A673 (cell line): ENCODE measurements at regions not wholly inside any gene's neighbourhood (a gene's known extent, or its start where the extent isn't known, plus 50 kb on each side); places are given as distances from the start of the nearest gene placed in this dataset.

ENCODE experiments used
- BruUV-seq: library from RNA; stranded (reverse); fragments of 400-500 nt; replicated peaks from 2 replicates; lab custom pipeline; 2021; lab: Mats Ljungman, UMichigan
- CTCF ChIA-PET: fragments of 300-600 bp; sonication (Branson Sonifier 250); formaldehyde crosslinking; loops from one replicate; lab custom pipeline; 2022; ENCODE audit warnings: antibody characterized with exemption; lab: Charles Lee
- POLR2A ChIA-PET: fragments of 300-600 bp; sonication (Branson Sonifier 250); formaldehyde crosslinking; loops from one replicate; lab custom pipeline; 2022; ENCODE audit warnings: antibody characterized with exemption; ENCODE audit not compliant: low non-redundant PET; lab: Charles Lee
- DNase-seq: peaks from one replicate; pipeline ENCODE4 v3.0.0-alpha.2; 2015; ENCODE audit warnings: low spot score
- H3K27ac ChIP-seq: fragments of 200-600 bp; sonication (generic); 2 replicates; pipeline ENCODE4 v1.5.1; 2016; ENCODE audit warnings: mixed run types, low read depth, mild to moderate bottlenecking, mixed read lengths, antibody characterized with exemption, low read length; ENCODE audit not compliant: poor library complexity, severe bottlenecking
- H3K27me3 ChIP-seq: fragments of 200-600 bp; sonication (generic); replicated peaks from 2 replicates; pipeline ENCODE4 v1.6.1; 2017; ENCODE audit warnings: mixed run types, low read depth, mild to moderate bottlenecking, mixed read lengths, antibody characterized with exemption, low read length; ENCODE audit not compliant: insufficient read depth, poor library complexity
- H3K36me3 ChIP-seq: fragments of 200-600 bp; sonication (generic); 2 replicates; pipeline ENCODE4 v1.6.1; 2016; ENCODE audit warnings: mixed run types, mild to moderate bottlenecking, mixed read lengths, antibody characterized with exemption, low read length; ENCODE audit not compliant: insufficient read depth, poor library complexity, severe bottlenecking
- H3K4me1 ChIP-seq: fragments of 200-600 bp; sonication (generic); 2 replicates; pipeline ENCODE4 v1.6.1; 2017; ENCODE audit warnings: mixed run types, mild to moderate bottlenecking, mixed read lengths, antibody characterized with exemption, low read length; ENCODE audit not compliant: insufficient read depth, poor library complexity, severe bottlenecking
- H3K4me3 ChIP-seq: fragments of 200-600 bp; sonication (generic); 2 replicates; pipeline ENCODE4 v1.5.1; 2016; ENCODE audit warnings: low read depth, mixed run types, mild to moderate bottlenecking, mixed read lengths, low read length; ENCODE audit not compliant: poor library complexity, severe bottlenecking
- H3K9me3 ChIP-seq: fragments of 200-600 bp; sonication (generic); 2 replicates; pipeline ENCODE4 v1.6.1; 2016; ENCODE audit warnings: mixed run types, low read depth, mild to moderate bottlenecking, mixed read lengths, antibody characterized with exemption, low read length; ENCODE audit not compliant: poor library complexity, severe bottlenecking
- EZH2 ChIP-seq: fragments of 200-600 bp; sonication (generic); IDR thresholded peaks from 2 replicates; pipeline ENCODE4 v1.6.1; 2017; ENCODE audit warnings: borderline replicate concordance, low read depth, mild to moderate bottlenecking, mixed read lengths, antibody characterized with exemption, low read length; ENCODE audit not compliant: poor library complexity, severe bottlenecking
- intact Hi-C: fragments of 100-400 bp; cut with micrococcal nuclease; formaldehyde crosslinking; loops from one replicate; pipeline ENCODE4 v1.10.0; 2022; ENCODE audit not compliant: unreplicated experiment
- TF ChIP-seq, protein P1 (sequence below): fragments of 300-800, 200-600 bp; sonication (generic); conservative IDR thresholded peaks from 2 replicates; pipeline ENCODE4 v1.5.1; 2017; ENCODE audit warnings: low read depth, mild to moderate bottlenecking, antibody characterized with exemption, low read length, moderate library complexity, mixed read lengths

DNA sequence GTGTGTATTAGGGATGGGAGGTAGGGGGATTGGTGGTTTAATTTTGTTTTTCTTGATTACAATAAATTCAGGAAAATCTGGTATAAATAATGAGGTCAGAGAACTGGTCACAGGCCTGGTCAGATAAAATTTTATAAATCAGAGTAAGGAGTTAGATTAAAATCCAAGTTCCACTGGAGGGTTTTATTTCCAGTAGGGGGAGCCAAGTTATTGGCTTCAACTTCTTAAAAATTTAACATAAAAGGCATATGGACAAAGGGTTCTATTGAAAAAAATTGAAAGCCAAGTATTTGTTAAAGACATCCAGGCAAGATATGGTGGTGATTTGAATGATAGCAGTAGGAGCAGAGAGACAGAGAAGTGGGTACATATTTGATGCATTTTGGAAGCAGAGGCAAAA lies 763.3 kb downstream of the SORCS1 start:
- Histone ChIP-seq H3K4me1 (peaks cover 30% of the 10 kb centered on the region), H3K36me3 (no peaks in the 10 kb centered on the region), H3K4me3 (no peak overlapping the region), H3K27ac (no peak overlapping the region), H3K9me3 (no peaks in the 10 kb centered on the region), H3K27me3 (no peaks in the 10 kb centered on the region)
- POLR2A ChIA-PET, result no interaction called here
- CTCF ChIA-PET, result interaction anchor here (1.5 kb wide), 1 partner anchor 170 kb away, joined by 4 read pairs; no protein-coding TSS in a partner anchor
- peak; percentile 73 for DNase-seq
- no TSS peak for BruUV-seq
- TF ChIP-seq, protein P1, sequence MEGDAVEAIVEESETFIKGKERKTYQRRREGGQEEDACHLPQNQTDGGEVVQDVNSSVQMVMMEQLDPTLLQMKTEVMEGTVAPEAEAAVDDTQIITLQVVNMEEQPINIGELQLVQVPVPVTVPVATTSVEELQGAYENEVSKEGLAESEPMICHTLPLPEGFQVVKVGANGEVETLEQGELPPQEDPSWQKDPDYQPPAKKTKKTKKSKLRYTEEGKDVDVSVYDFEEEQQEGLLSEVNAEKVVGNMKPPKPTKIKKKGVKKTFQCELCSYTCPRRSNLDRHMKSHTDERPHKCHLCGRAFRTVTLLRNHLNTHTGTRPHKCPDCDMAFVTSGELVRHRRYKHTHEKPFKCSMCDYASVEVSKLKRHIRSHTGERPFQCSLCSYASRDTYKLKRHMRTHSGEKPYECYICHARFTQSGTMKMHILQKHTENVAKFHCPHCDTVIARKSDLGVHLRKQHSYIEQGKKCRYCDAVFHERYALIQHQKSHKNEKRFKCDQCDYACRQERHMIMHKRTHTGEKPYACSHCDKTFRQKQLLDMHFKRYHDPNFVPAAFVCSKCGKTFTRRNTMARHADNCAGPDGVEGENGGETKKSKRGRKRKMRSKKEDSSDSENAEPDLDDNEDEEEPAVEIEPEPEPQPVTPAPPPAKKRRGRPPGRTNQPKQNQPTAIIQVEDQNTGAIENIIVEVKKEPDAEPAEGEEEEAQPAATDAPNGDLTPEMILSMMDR, result peak; percentile 76
- no peak for TF ChIP-seq EZH2
- intact Hi-C loops, result loop anchor here (2.0 to 10.0 kb wide), 4 partner anchors 151 to 304 kb away; no protein-coding TSS in a partner anchor

DNA sequence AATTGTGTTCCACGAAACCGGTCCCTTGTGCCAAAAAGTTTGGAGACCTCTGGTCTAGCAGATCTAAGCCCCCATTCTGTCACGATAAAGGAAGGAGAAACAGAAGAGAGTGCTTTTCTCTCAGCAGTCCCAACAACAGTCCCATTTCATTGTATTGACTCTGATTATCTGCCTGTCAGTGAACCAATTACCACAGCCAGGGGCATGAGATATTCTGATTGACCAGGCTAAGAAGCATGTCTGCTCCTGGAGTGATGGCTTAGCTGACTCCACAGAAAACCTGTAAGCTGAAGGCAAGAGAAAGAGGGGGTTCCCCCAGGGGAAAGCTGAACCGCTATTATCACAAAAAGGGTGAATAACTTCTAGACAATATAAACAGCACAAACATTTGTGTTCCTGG lies 765.4 kb downstream of the SORCS1 start:
- H3K9me3 ChIP-seq, result no peaks in the 10 kb centered on the region
- intact Hi-C loops, result no loop called here
- H3K27ac ChIP-seq, result no peak overlapping the region
- H3K36me3 ChIP-seq, result no peaks in the 10 kb centered on the region
- ChIA-PET CTCF (interaction anchor here (0.8 kb wide), 1 partner anchor 69 kb away, joined by 3 read pairs; no protein-coding TSS in a partner anchor), POLR2A (interaction anchor here (0.7 kb wide), 1 partner anchor 9 kb away, joined by 8 read pairs; no protein-coding TSS in a partner anchor)
- TF ChIP-seq EZH2, result no peak
- TF ChIP-seq, protein P1, result no peak
- no peak overlapping the region for H3K4me3 ChIP-seq
- H3K27me3 ChIP-seq, result no peaks in the 10 kb centered on the region
- DNase-seq, result no peak
- no TSS peak for BruUV-seq
- peaks cover 43% of the 10 kb centered on the region for H3K4me1 ChIP-seq

DNA sequence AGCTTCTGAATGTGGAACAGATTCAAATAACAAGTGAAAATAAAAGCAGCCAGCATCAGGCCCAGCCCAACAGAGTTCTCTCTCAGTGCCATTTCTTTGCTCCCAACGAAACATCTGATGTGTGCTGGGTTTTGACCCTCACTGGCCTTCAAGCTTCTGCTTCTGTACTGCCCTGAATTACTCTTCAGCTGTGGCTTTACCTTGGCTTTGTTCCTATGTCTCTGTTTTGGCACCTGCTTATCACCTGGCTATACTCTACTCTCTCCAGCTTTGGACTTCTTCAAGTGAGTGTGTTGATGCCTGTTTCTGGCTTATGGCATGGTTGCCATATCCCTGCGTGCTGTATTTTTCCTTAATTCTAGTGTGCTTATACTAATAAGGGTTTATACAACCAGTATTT lies 768.3 kb downstream of the SORCS1 start:
- intact Hi-C loops, result no loop called here
- Histone ChIP-seq H3K36me3 (no peaks in the 10 kb centered on the region), H3K4me3 (no peak overlapping the region), H3K9me3 (no peaks in the 10 kb centered on the region), H3K4me1 (peaks cover 39% of the 10 kb centered on the region), H3K27ac (peak overlapping the region; percentile 28), H3K27me3 (no peaks in the 10 kb centered on the region)
- DNase-seq, result no peak
- no TSS peak for BruUV-seq
- ChIA-PET POLR2A (no interaction called here), CTCF (interaction anchor here (0.5 kb wide), 1 partner anchor 175 kb away, joined by 3 read pairs; no protein-coding TSS in a partner anchor)
- TF ChIP-seq, protein P1, result no peak
- TF ChIP-seq EZH2, result no peak
